Heart right ventricle (tissue), 16 donors: ENCODE measurements at regions not wholly inside any gene's neighbourhood (a gene's known extent, or its start where the extent isn't known, plus 50 kb on each side); places are given as distances from the start of the nearest gene placed in this dataset.

Source experiments
- ATAC-seq, 8 donors: fragments of 200-7000 bp; cut with Tn5 transposase; one replicate each; pipeline ENCODE4 v1.9.1; 2020; ENCODE audit warnings: mild to moderate bottlenecking in 8 of 8, moderate library complexity in 8 of 8, moderate number of reproducible peaks in 1 of 8
- DNase-seq, 2 donors: peaks; one replicate each; pipeline ENCODE4 v3.0.0-alpha.2; 2020
- H3K27ac ChIP-seq, 10 donors: fragments of 200-600 bp; sonication (generic) in 2 of 10; one replicate each; pipeline versions ENCODE4 v1.5.0 to v1.8.0; 2020 to 2022; ENCODE audit warnings: mild to moderate bottlenecking in 3 of 10
- H3K27me3 ChIP-seq, 7 donors: fragments of 200-600 bp; one replicate each; pipeline ENCODE4 v1.8.0; 2021 to 2022; ENCODE audit warnings: mild to moderate bottlenecking in 2 of 7
- H3K36me3 ChIP-seq, 9 donors: fragments of 200-600 bp; sonication (generic) in 1 of 9; one replicate each; pipeline versions ENCODE4 v1.5.0 to v1.8.0; 2020 to 2022; ENCODE audit warnings: mild to moderate bottlenecking in 2 of 9
- H3K4me1 ChIP-seq, 9 donors: fragments of 200-600 bp; sonication (generic) in 1 of 9; one replicate each; pipeline versions ENCODE4 v1.5.0 to v1.8.0; 2020 to 2022; ENCODE audit warnings: mild to moderate bottlenecking in 4 of 9
- H3K4me3 ChIP-seq, 10 donors: fragments of 200-600 bp; sonication (generic) in 2 of 10; one replicate each; pipeline versions ENCODE4 v1.5.0 to v1.8.0; 2020 to 2022; ENCODE audit warnings: mild to moderate bottlenecking in 7 of 10, moderate library complexity in 2 of 10
- H3K9me3 ChIP-seq, 11 donors: fragments of 200-600 bp in 10 of 11; sonication (generic) in 2 of 11; one replicate each; pipeline versions ENCODE4 v1.5.0 to v1.8.0; 2013 to 2022; ENCODE audit warnings: mild to moderate bottlenecking in 2 of 11, control low read depth in 1 of 11, moderate library complexity in 1 of 11
- WGBS, 2 donors: extraction: QIAGEN DNeasy Blood & Tissue Kit; methylation state at CpG; one replicate each; pipeline ENCODE4 v1.1.7; 2013; ENCODE audit warnings: inconsistent platforms in 1 of 2; 5-methylcytosine and 5-hydroxymethylcytosine counted together
- intact Hi-C, 10 donors: fragments of 100-400 bp; cut with DNase I; formaldehyde crosslinking; loops; one replicate each; pipeline versions ENCODE4 v1.11.1 to v1.14.2; 2022
- TF ChIP-seq, protein P1 (sequence below), 9 donors: fragments of 200-600 bp; sonication (generic) in 2 of 9; IDR thresholded peaks; one replicate each; pipeline versions ENCODE4 v1.5.0 to v1.8.0; 2021 to 2022; ENCODE audit warnings: antibody characterized with exemption in 9 of 9, mild to moderate bottlenecking in 5 of 9, moderate library complexity in 1 of 9
- donor health status: Arrhythmogenic right ventricular cardiomyopathy.
- donor health status: ischemic (EF 13 %, LVEDD 7.1; RV severe dilation, severe dysfunction).
- donor health status: healthy with polysubstance abuse.
- donor health status: DM: no; HTN: yes; CAD: no.
- donor health status: DM: no; HTN: no; CAD: no.
- donor health status: ischemic (EF 25% LVEDD 6.9; RV normal size, moderate dysfunction).
- donor health status: ischemic (EF 25% LVEDD 5.7; RV mildly dilated, moderate dysfunction).
- donor health status: healthy.
- donor health status: DM: yes; HTN: yes; CAD: no.
- donor health status: Ischemic cardiomyopathy.
- donor health status: ischemic (EF 35%, LVEDD 5.7; RV mildly dilated, moderate dysfunction).
- donor health status: nonischemic (EF 11% LVEDD 7.7; RV severe dilation, severe dysfunction).
- donor health status: DM: yes; HTN: yes; CAD: no.
- donor health status: PGD.
- donor health status: ischemic (EF 29% LVEDD 5.4; RV normal size, mild dysfunction).
- donor health status: nonischemic (EF 23%, LVEDD 6.1; RV moderate dilation, normal function).

DNA sequence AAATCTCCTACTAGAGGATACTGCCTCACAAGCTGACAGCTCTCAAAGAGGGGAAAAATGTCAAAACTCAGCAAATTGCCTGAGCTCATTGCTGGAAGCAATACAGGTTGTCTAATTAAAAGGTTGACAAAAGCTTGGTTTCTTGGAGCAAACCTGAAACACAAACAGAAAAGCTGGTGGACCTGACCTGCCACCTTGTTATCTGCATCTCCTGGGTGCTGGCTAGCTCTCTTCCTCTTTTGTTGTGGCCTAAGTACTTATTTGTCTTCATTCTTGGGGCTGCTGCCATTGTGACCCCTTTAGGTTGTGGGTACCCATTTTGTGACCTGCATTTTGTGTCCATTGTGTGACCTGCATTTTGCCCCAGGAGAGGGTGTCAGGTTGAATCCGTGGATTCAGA lies 184.5 kb downstream of the KIT start:
- DNase-seq (no peak), ATAC-seq (peak in 1 of 8 donors; percentile 32)
- TF ChIP-seq, protein P1, sequence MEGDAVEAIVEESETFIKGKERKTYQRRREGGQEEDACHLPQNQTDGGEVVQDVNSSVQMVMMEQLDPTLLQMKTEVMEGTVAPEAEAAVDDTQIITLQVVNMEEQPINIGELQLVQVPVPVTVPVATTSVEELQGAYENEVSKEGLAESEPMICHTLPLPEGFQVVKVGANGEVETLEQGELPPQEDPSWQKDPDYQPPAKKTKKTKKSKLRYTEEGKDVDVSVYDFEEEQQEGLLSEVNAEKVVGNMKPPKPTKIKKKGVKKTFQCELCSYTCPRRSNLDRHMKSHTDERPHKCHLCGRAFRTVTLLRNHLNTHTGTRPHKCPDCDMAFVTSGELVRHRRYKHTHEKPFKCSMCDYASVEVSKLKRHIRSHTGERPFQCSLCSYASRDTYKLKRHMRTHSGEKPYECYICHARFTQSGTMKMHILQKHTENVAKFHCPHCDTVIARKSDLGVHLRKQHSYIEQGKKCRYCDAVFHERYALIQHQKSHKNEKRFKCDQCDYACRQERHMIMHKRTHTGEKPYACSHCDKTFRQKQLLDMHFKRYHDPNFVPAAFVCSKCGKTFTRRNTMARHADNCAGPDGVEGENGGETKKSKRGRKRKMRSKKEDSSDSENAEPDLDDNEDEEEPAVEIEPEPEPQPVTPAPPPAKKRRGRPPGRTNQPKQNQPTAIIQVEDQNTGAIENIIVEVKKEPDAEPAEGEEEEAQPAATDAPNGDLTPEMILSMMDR (IDR thresholded peaks at IDR 0.05): no peak
- 47 to 61% methylated on average over 1 of the region's 1 CpG for WGBS, 2 donors
- no peaks in the 10 kb centered on the region for H3K27me3 ChIP-seq
- H3K27ac ChIP-seq: no peak overlapping the region
- intact Hi-C loops: loop anchor here in 5 of 10 donors (5.0 to 10.0 kb wide), 2 partner anchors 157 to 520 kb away; no protein-coding TSS in a partner anchor
- peaks cover 0 to 21% (median 7%) of the 10 kb centered on the region in 9 donors for H3K4me1 ChIP-seq
- no peaks in the 10 kb centered on the region for H3K9me3 ChIP-seq
- no peaks in the 10 kb centered on the region for H3K36me3 ChIP-seq
- H3K4me3 ChIP-seq: no peak overlapping the region

DNA sequence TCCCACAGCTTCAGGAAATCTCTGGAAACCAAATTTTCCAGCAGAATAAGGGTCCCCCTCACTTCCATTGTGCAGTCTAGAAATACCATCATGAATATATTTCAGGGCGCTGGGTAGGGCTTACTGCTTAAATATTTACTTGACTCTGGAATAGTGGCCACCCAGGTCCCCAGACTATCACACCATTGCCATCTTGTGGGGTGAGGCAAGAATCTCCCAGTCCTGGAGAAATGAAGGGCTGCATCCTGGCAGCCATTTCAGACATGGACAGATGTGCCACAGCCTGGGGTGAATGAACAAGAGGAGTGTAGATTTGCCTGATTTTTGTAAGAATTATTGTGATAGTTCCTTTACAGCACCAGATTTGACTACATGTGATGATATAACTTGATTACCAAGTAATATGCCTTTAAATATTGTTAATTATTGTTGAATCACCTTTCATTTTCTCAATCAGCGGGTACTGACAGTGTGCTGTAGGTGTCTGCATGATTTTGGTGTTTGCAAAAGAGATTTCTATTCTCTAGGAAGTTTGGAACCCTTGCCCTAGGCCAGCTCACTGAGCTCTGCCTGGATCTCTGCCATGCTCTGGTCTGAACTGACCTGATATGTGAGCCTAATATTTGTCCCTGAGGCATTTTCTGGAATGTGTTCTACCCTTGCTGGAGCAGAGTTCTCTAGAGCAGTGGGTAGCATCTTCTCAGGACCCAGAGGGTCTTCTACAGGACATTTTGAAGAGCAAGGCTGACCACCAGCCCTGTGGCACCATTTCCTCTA lies 183.4 kb downstream of the KIT start:
- no peaks in the 10 kb centered on the region for H3K27me3 ChIP-seq
- H3K4me1 ChIP-seq: peaks cover 0 to 21% (median 7%) of the 10 kb centered on the region in 9 donors
- H3K4me3 ChIP-seq: no peak overlapping the region
- TF ChIP-seq, protein P1 (IDR thresholded peaks at IDR 0.05): peak; percentile 10 to 55 (median 46)
- peak in 1 of 2 donors; percentile 26 for DNase-seq
- ATAC-seq: peak in 7 of 8 donors; percentile 54 to 88 (median 78)
- WGBS, 2 donors: 68 to 71% methylated on average over 2 of the region's 2 CpGs
- H3K9me3 ChIP-seq: no peaks in the 10 kb centered on the region
- intact Hi-C loops: loop anchor here in 6 of 10 donors (2.0 to 10.0 kb wide), 3 partner anchors 156 to 520 kb away; no protein-coding TSS in a partner anchor
- no peak overlapping the region for H3K27ac ChIP-seq
- H3K36me3 ChIP-seq: no peaks in the 10 kb centered on the region

DNA sequence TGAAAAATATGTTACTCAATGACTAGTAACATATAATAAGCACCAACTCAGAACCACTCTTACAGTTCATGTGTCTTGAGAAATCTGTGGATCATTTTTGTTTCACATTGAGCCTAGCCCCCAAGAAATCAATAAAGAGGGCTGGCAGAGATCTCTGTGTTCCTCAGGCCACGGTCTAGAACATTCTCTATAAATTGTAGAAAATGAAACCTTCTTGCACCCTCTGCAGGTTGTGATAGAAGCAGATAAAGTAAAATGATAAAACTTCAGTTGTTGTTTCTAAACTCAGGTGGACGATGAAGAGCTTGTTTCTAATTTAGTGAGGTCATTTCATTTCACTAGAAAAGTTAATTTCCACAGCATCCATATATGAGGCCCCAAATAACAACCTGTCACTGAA lies 182.7 kb downstream of the KIT start:
- DNase-seq: no peak
- Histone ChIP-seq H3K4me1 (peaks cover 0 to 21% (median 7%) of the 10 kb centered on the region in 9 donors), H3K27me3 (no peaks in the 10 kb centered on the region), H3K27ac (no peak overlapping the region), H3K9me3 (no peaks in the 10 kb centered on the region), H3K4me3 (no peak overlapping the region), H3K36me3 (no peaks in the 10 kb centered on the region)
- TF ChIP-seq, protein P1 (IDR thresholded peaks at IDR 0.05): no peak
- WGBS, 2 donors: 59 to 70% methylated on average over 2 of the region's 2 CpGs
- intact Hi-C loops: loop anchor here in 6 of 10 donors (2.0 to 10.0 kb wide), 3 partner anchors 156 to 520 kb away; no protein-coding TSS in a partner anchor
- no peak for ATAC-seq

DNA sequence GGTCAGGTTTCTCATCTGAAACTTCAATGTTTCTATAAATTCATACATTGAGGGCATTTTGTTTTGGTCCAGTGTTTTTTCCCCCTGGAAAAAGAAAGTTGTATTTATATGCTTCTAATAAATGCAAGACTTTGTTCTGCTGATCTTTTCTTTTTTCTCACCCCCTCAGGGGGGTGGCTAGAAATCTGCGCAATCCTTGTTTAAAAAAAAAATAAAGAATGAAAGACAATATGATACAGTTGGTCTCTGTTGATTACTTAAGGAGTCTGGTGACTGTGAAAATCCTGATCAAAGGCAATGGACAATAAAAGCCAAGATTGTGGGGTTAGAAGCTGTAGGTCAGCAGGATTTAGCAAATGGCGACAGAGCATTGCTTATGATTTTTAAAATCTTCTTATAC lies 180.5 kb downstream of the KIT start:
- H3K27ac ChIP-seq: no peak overlapping the region
- TF ChIP-seq, protein P1 (IDR thresholded peaks at IDR 0.05): no peak
- DNase-seq (no peak), ATAC-seq (no peak)
- H3K36me3 ChIP-seq: no peaks in the 10 kb centered on the region
- H3K4me3 ChIP-seq: no peak overlapping the region
- H3K9me3 ChIP-seq: no peaks in the 10 kb centered on the region
- intact Hi-C loops: no loop called here
- H3K27me3 ChIP-seq: no peaks in the 10 kb centered on the region
- 93 to 95% methylated on average over 2 of the region's 2 CpGs for WGBS, 2 donors
- H3K4me1 ChIP-seq: peaks cover 0 to 18% (median 7%) of the 10 kb centered on the region in 9 donors
